AG09319 (cell line): ENCODE measurements at regions not wholly inside any gene's neighbourhood (a gene's known extent, or its start where the extent isn't known, plus 50 kb on each side); places are given as distances from the start of the nearest gene placed in this dataset.

Source experiments
- DNase-seq: peaks from one replicate; pipeline ENCODE4 v3.0.0-alpha.2; 2010; ENCODE audit warnings: low read depth; ENCODE audit errors: extremely low read depth
- CTCF ChIP-seq: IDR thresholded peaks from 2 replicates; pipeline ENCODE4 v1.5.1; 2011; ENCODE audit warnings: low read depth, mild to moderate bottlenecking, inconsistent platforms, low read length, moderate library complexity

GRCh38 chr22:23522623-23523251 lies 57.4 kb downstream of the IGLL1 start:
- TF ChIP-seq CTCF, result no peak
- no peak for DNase-seq

- DNase-seq, result peak; percentile 61
- no peak; the same call in 1 of the 2 replicates for TF ChIP-seq CTCF
Measured at GRCh38 chr22:23521441-23522113, 58.5 kb downstream of the IGLL1 start.

- DNase-seq, result peak; percentile 4
- no peak for TF ChIP-seq CTCF
Measured at GRCh38 chr22:23520863-23521440, 59.1 kb downstream of the IGLL1 start.

- no peak for DNase-seq
- no peak for TF ChIP-seq CTCF
Measured at GRCh38 chr22:23519442-23520157, 60.5 kb downstream of the IGLL1 start.

GRCh38 chr22:23518376-23519187 lies 61.5 kb downstream of the IGLL1 start:
- DNase-seq, result no peak
- no peak for TF ChIP-seq CTCF

GRCh38 chr22:23517804-23518375 lies 62.2 kb downstream of the IGLL1 start:
- TF ChIP-seq CTCF, result no peak
- DNase-seq, result no peak
